Natural killer cell treated with Interleukin-12 subunit alpha and Interleukin-12 subunit beta and Interleukin-15 and Interleukin-18, amount 100 ng/mL, for 72 hours (primary cell): ENCODE measurements at regions not wholly inside any gene's neighbourhood (a gene's known extent, or its start where the extent isn't known, plus 50 kb on each side); places are given as distances from the start of the nearest gene placed in this dataset.

Experiments
- ATAC-seq, 2 donors: fragments of 150-1000 bp; cut with Tn5 transposase in 1 of 2; sonication (Bioruptor Pico), chemical (Tn5 transposase) in 1 of 2; 2 replicates each; pipeline ENCODE4 v1.10.0; 2021
- DNase-seq: peaks from one replicate; pipeline ENCODE4 v3.0.0; 2022; ENCODE audit warnings: low spot score
- H3K27ac Mint-ChIP-seq, 2 donors: 1 replicate in 1 of 2; 2 replicates in 1 of 2; pipeline ENCODE4 v1.8.0; 2022; ENCODE audit warnings: mixed read lengths in 2 of 2, mild to moderate bottlenecking in 1 of 2, moderate library complexity in 1 of 2
- H3K27me3 Mint-ChIP-seq, 2 donors: 1 replicate in 1 of 2; 2 replicates in 1 of 2; pipeline ENCODE4 v1.8.0; 2022; ENCODE audit warnings: mixed read lengths in 2 of 2
- H3K36me3 Mint-ChIP-seq: one replicate; pipeline ENCODE4 v1.8.0; 2022; ENCODE audit warnings: mixed read lengths
- H3K4me1 Mint-ChIP-seq, 2 donors: 1 replicate in 1 of 2; 2 replicates in 1 of 2; pipeline ENCODE4 v1.8.0; 2022; ENCODE audit warnings: low read depth in 2 of 2, mixed read lengths in 2 of 2, mild to moderate bottlenecking in 1 of 2
- H3K4me3 Mint-ChIP-seq: one replicate; pipeline ENCODE4 v1.8.0; 2022; ENCODE audit warnings: mixed read lengths
- H3K9me3 Mint-ChIP-seq: 2 replicates; pipeline ENCODE4 v1.8.0; 2022; ENCODE audit warnings: mixed read lengths

DNA sequence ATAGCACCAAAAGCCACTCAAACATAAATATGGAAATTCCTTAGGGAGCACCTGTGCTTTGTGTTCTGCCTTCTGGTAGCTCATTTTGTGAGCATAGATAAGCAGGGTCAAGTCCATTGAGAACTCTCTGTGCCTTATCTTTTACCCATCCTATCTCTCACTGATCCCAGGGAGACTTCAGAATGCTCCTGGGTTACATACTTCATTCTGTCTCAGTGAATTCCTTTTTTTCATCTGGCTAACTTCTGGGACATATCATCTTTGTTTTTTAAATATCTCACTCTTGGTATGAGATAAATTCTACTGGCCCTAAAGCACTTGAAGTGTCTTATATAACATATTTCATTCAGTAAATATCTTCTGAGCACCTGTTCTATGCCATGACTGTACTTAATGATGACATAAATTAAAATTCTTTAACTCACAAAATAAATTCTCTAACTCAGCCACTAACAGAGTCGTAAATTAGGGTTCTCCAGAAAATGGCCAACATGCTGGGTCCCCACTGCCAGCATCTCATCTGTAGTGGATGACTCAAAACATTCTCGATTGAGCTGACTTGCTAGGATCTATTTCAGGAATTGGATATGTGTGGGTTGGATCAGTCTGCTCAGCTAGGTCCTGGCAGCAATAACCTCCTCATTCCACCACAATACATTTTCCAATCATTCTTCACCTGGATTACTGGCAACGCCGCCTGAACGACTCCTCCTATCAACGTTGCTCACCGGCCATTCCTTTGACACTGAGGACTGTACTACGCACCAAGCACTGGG lies 170.2 kb downstream of the FOXO1 start:
- Mint-ChIP-seq H3K4me1 (peaks cover 17 to 19% of the 10 kb centered on the region in 2 donors), H3K36me3 (no peaks in the 10 kb centered on the region), H3K27me3 (peaks cover 5 to 11% of the 10 kb centered on the region in 2 donors), H3K4me3 (no peak overlapping the region), H3K27ac (no peak overlapping the region), H3K9me3 (no peaks in the 10 kb centered on the region)
- DNase-seq (no peak), ATAC-seq (no peak)

- Mint-ChIP-seq H3K4me3 (no peak overlapping the region), H3K36me3 (no peaks in the 10 kb centered on the region), H3K4me1 (peaks cover 17 to 19% of the 10 kb centered on the region in 2 donors), H3K27me3 (peaks cover 10 to 11% of the 10 kb centered on the region in 2 donors), H3K9me3 (no peaks in the 10 kb centered on the region), H3K27ac (no peak overlapping the region)
- ATAC-seq (no peak), DNase-seq (no peak)
Measured at GRCh38 chr13:40498461-40498860, 168.0 kb downstream of the FOXO1 start.

DNA sequence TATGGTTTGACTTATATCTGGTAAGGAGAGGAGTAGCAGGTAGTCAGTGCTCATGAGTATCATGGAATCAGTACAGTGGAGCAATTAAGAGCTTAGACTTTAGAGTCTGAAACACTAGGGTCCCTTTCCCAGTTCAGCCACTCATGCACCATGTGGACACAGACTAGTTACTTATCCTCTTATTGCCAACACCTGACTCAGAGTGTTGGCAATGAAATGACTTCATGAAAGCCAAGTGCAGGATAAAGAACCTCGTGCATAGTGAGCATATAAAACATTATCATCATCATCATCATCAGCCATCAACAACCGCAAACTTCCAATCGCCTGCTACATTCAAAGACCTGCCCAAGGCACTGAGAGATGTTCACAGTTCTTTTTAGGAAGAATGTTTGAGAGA lies 164.2 kb downstream of the FOXO1 start:
- peaks cover 13 to 19% of the 10 kb centered on the region in 2 donors for H3K27me3 Mint-ChIP-seq
- no peak for ATAC-seq
- DNase-seq, result no peak
- no peaks in the 10 kb centered on the region for H3K9me3 Mint-ChIP-seq
- no peaks in the 10 kb centered on the region for H3K36me3 Mint-ChIP-seq
- H3K4me3 Mint-ChIP-seq, result no peak overlapping the region
- no peak overlapping the region for H3K27ac Mint-ChIP-seq
- no peaks in the 10 kb centered on the region for H3K4me1 Mint-ChIP-seq

- Mint-ChIP-seq H3K9me3 (no peaks in the 10 kb centered on the region), H3K4me3 (no peak overlapping the region), H3K4me1 (no peaks in the 10 kb centered on the region), H3K27me3 (peaks cover 12 to 15% of the 10 kb centered on the region in 2 donors), H3K27ac (no peak overlapping the region), H3K36me3 (no peaks in the 10 kb centered on the region)
- DNase-seq (no peak), ATAC-seq (no peak)
Measured at GRCh38 chr13:40503011-40503410, 163.4 kb downstream of the FOXO1 start.

- no peaks in the 10 kb centered on the region for H3K36me3 Mint-ChIP-seq
- DNase-seq (no peak), ATAC-seq (no peak)
- H3K4me3 Mint-ChIP-seq, result no peak overlapping the region
- H3K27ac Mint-ChIP-seq, result no peak overlapping the region
- H3K4me1 Mint-ChIP-seq, result no peaks in the 10 kb centered on the region
- peaks cover 8% of the 10 kb centered on the region in 2 donors for H3K27me3 Mint-ChIP-seq
- no peaks in the 10 kb centered on the region for H3K9me3 Mint-ChIP-seq
Measured at GRCh38 chr13:40503966-40504591, 162.4 kb downstream of the FOXO1 start.

- H3K4me3 Mint-ChIP-seq, result no peak overlapping the region
- no peaks in the 10 kb centered on the region for H3K9me3 Mint-ChIP-seq
- DNase-seq, result no peak
- no peak for ATAC-seq
- H3K4me1 Mint-ChIP-seq, result no peaks in the 10 kb centered on the region
- peaks cover 8% of the 10 kb centered on the region in 2 donors for H3K27me3 Mint-ChIP-seq
- no peaks in the 10 kb centered on the region for H3K36me3 Mint-ChIP-seq
- no peak overlapping the region for H3K27ac Mint-ChIP-seq
Measured at GRCh38 chr13:40504641-40505040, 161.8 kb downstream of the FOXO1 start.

DNA sequence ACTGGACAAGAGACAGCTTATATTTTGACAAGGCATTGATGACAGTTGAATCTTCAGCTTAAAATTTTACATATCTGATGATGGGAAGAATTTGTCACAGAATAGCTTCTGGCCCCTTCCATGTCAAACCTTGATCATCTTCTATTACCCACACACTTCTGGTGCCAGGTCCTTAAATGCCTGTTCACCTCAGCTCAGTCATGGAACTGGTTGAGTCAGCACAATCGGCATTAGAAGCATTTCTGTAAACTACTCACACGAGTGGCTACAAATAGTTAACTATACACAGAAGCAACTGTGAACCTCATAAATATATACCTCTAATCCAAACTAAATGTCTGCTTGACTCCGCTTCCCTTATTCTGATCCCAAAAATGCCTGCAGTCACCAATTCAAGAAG lies 161.2 kb downstream of the FOXO1 start:
- Mint-ChIP-seq H3K27me3 (peaks cover 8% of the 10 kb centered on the region in 2 donors), H3K4me3 (no peak overlapping the region), H3K27ac (no peak overlapping the region), H3K9me3 (no peaks in the 10 kb centered on the region), H3K4me1 (no peaks in the 10 kb centered on the region), H3K36me3 (no peaks in the 10 kb centered on the region)
- no peak for ATAC-seq
- no peak for DNase-seq
